ENCODE measurements at regions not wholly inside any gene's neighbourhood (a gene's known extent, or its start where the extent isn't known, plus 50 kb on each side); places are given as distances from the start of the nearest gene placed in this dataset.

- DNase-seq (ENCODE audit: low read depth in 1 of 2, low spot score in 2 of 2), result no peak
- no peak for FAIRE-seq
- no peaks in the 10 kb centered on the region for H3K27me3 ChIP-seq (replicated peaks in 1 of 4; ENCODE audit: control insufficient read depth in 3 of 4, extremely low read depth in 1 of 4, insufficient read depth in 3 of 4, low read length in 3 of 4)
- H2BK5ac ChIP-seq (ENCODE audit: low read depth, low read length), result no peak overlapping the region
- H3K4ac ChIP-seq (replicated peaks; ENCODE audit: insufficient read length, low read depth, low read length), result no peak overlapping the region
- H3K79me2 ChIP-seq (ENCODE audit: control insufficient read depth in 1 of 2, insufficient read depth in 2 of 2, low read length in 2 of 2), result no peaks in the 10 kb centered on the region
- H3K9ac ChIP-seq (replicated peaks in 1 of 4; ENCODE audit: extremely low read depth in 1 of 4, low read depth in 3 of 4, low read length in 3 of 4), result no peak overlapping the region
- no peaks in the 10 kb centered on the region; a peak in 1 of 8 replicates for H3K36me3 ChIP-seq (ENCODE audit: control insufficient read depth in 2 of 4, insufficient read depth in 4 of 4, low read length in 3 of 4)
- no peak overlapping the region for H4K91ac ChIP-seq (replicated peaks; ENCODE audit: insufficient read length, low read length)
- no peak overlapping the region for H4K5ac ChIP-seq (ENCODE audit: insufficient read length, low read depth, low read length)
- H3K23ac ChIP-seq (ENCODE audit: insufficient read length), result no peak overlapping the region
- H3K18ac ChIP-seq (ENCODE audit: extremely low read depth, low read length), result no peak overlapping the region
- H3K56ac ChIP-seq (replicated peaks; ENCODE audit: insufficient read length, low read depth, low read length), result no peak overlapping the region
- peaks cover 0 to 3% (median 0%) of the 10 kb centered on the region in 4 experiments; a peak in 1 of 7 replicates for H3K4me1 ChIP-seq (replicated peaks in 1 of 4; ENCODE audit: control insufficient read depth in 3 of 4, insufficient read depth in 4 of 4, low read length in 3 of 4)
- POLR2A ChIA-PET (ENCODE audit: partially characterized antibody), result no interaction called here
- CTCF ChIA-PET (ENCODE audit: partially characterized antibody), result interaction anchor here (1.5 kb wide), 1 partner anchor 11 kb away, joined by 6 read pairs; no protein-coding TSS in a partner anchor
- H4K20me1 ChIP-seq (replicated peaks in 1 of 2; ENCODE audit: control insufficient read depth in 1 of 2, insufficient read depth in 2 of 2, low read length in 2 of 2), result no peaks in the 10 kb centered on the region
- no peak overlapping the region for H2BK120ac ChIP-seq (replicated peaks; ENCODE audit: low read depth, low read length)
- H3K23me2 ChIP-seq (ENCODE audit: low read depth, low read length), result no peaks in the 10 kb centered on the region; the same call in 1 of the 2 replicates
- peaks cover 0 to 9% of the 10 kb centered on the region in 2 experiments; a peak in 1 of 4 replicates for H3K9me3 ChIP-seq (ENCODE audit: insufficient read depth in 2 of 2, low read depth in 1 of 2, low read length in 1 of 2)
- H2BK15ac ChIP-seq (ENCODE audit: low read length), result no peak overlapping the region
- H3K4me3 ChIP-seq (ENCODE audit: extremely low read depth in 1 of 4, insufficient read depth in 2 of 4, low read depth in 3 of 4, low read length in 4 of 4), result no peak overlapping the region
- H3K14ac ChIP-seq (ENCODE audit: insufficient read length), result no peak overlapping the region
- H4K8ac ChIP-seq (ENCODE audit: extremely low read depth, insufficient read depth, low read length), result no peak overlapping the region
- no peak overlapping the region for H3K27ac ChIP-seq (ENCODE audit: low read depth, low read length)
- no peak overlapping the region for H2BK20ac ChIP-seq (ENCODE audit: low read length)
- H2BK12ac ChIP-seq (ENCODE audit: low read depth, low read length), result no peak overlapping the region
- no peaks in the 10 kb centered on the region for H3K79me1 ChIP-seq (ENCODE audit: low read depth, low read length)
- no peak overlapping the region for H2AK5ac ChIP-seq (ENCODE audit: low read depth, low read length)
- H2AFZ ChIP-seq (ENCODE audit: low read length), result no peak overlapping the region
- 100% methylated on average over 2 of the region's 2 CpGs; no CpG with 5 or more reads in 1 of the 2 experiments for WGBS, 2 experiments (ENCODE audit: extremely low coverage in 1 of 2, insufficient coverage in 1 of 2, insufficient read length in 1 of 2, insufficient replicate concordance in 2 of 2, low coverage in 1 of 2, low lambda C conversion rate in 2 of 2, missing lambda C conversion rate in 1 of 2)
- H3K4me2 ChIP-seq (ENCODE audit: insufficient read depth in 1 of 2, low read depth in 2 of 2, low read length in 2 of 2), result no peak overlapping the region
- TF ChIP-seq SIX5 (IDR thresholded peaks at IDR 0.05; ENCODE audit: low read depth, low read length) (no peak), BACH1 (IDR thresholded peaks at IDR 0.05; ENCODE audit: low read length) (no peak), CHD1 (IDR thresholded peaks at IDR 0.05; ENCODE audit: low read depth, low read length) (no peak), GABPA (IDR thresholded peaks at IDR 0.05; ENCODE audit: borderline replicate concordance, insufficient read depth, low read length) (no peak), CTCF (IDR thresholded peaks at IDR 0.05; ENCODE audit: control extremely low read depth in 1 of 3, insufficient read depth in 1 of 3, low read depth in 1 of 3, low read length in 3 of 3) (no peak), GTF2F1 (IDR thresholded peaks at IDR 0.05; ENCODE audit: borderline replicate concordance, low read depth, low read length) (no peak), ATF2 (IDR thresholded peaks at IDR 0.05; ENCODE audit: low read length) (no peak), JUND (IDR thresholded peaks at IDR 0.05; ENCODE audit: low read length) (no peak), POLR2A (IDR thresholded peaks at IDR 0.05; ENCODE audit: control extremely low read depth in 1 of 2, low read depth in 2 of 2, low read length in 2 of 2) (no peak), KDM5A (IDR thresholded peaks at IDR 0.05; ENCODE audit: low read length) (no peak), RXRA (IDR thresholded peaks at IDR 0.05; ENCODE audit: insufficient read depth, low read depth, low read length) (no peak)
These were observed 265.5 kb downstream of the TBX18 start for GRCh38 chr6:84498905-84499304.

Data from H1 (cell line).